ENCODE measurements at regions not wholly inside any gene's neighbourhood (a gene's known extent, or its start where the extent isn't known, plus 50 kb on each side); places are given as distances from the start of the nearest gene placed in this dataset.
"Not testable (repeated sequence)": the region's sequence is repeated elsewhere in the genome, so short reads cannot be mapped to it uniquely, and the experiment has no call there.

DNA sequence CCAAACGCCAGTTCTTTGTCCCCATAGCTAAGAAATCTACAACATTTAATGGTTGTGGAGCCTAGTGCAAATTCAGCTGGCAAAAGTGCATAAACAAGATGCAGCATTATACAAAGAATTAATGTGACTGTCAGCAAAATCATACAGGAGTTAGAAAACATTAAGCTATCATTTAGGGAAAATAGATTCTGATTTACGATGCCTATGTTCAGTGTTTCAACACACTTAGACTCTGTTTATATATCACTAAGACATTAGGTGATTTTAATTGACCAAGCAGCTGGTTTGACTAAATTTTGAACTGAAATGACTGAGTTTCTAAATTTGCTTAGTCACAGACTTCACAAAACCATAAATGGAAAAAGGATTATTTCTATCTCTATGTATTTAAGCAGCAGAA, 1076.8 kb downstream of the TBL1XR1 start:
- no peak for DNase-seq (ENCODE audit: insufficient read length, low spot score)
- no peak for TF ChIP-seq SPI1 (IDR thresholded peaks at IDR 0.05; ENCODE audit: low read depth, low read length)
- TF ChIP-seq POLR2A (IDR thresholded peaks at IDR 0.05; ENCODE audit: low read depth, low read length) = no peak
- TF ChIP-seq POLR2AphosphoS5 (IDR thresholded peaks at IDR 0.05; ENCODE audit: low read depth, low read length) = no peak
- no peak for TF ChIP-seq POU2F2 (IDR thresholded peaks at IDR 0.05; ENCODE audit: low read depth, low read length)
- no peak for TF ChIP-seq TAF1 (IDR thresholded peaks at IDR 0.05; ENCODE audit: low read depth, low read length)
- TF ChIP-seq PAX5 (IDR thresholded peaks at IDR 0.05; ENCODE audit: insufficient read depth, low read length, severe bottlenecking) = no peak
- FAIRE-seq = no peak

DNA sequence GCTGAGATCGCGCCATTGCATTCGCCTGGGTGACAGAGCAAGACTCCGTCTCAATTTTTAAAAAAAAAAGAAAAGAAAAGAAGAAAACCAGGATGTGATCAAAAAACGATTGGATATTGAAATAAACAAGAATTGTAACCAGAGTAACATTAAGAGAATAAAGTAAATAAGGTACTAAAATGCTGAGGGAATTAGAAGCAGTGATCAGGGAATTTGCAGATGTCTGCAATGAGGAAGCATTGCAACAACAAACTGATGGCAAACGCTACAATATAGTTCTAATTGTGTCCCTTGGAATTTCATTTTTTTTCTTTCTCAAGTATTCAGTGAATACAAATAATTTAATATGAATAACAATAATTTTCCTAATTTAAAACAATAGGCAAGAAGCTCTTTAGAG, 1077.5 kb downstream of the TBL1XR1 start:
- FAIRE-seq (no peak), DNase-seq (ENCODE audit: insufficient read length, low spot score) (no peak)
- TF ChIP-seq POLR2AphosphoS5 (IDR thresholded peaks at IDR 0.05; ENCODE audit: low read depth, low read length) = no peak
- TF ChIP-seq SPI1 (IDR thresholded peaks at IDR 0.05; ENCODE audit: low read depth, low read length) = no peak

GRCh38 chr3:176106380-176106779, 1090.9 kb downstream of the TBL1XR1 start:
- FAIRE-seq = no peak
- DNase-seq (ENCODE audit: insufficient read length, low spot score) = no peak
- TF ChIP-seq TAF1 (IDR thresholded peaks at IDR 0.05; ENCODE audit: low read depth, low read length) = no peak

GRCh38 chr3:176097027-176097426, 1100.3 kb downstream of the TBL1XR1 start:
- no peak for FAIRE-seq
- no peak for DNase-seq (ENCODE audit: insufficient read length, low spot score)
- TF ChIP-seq POLR2A (IDR thresholded peaks at IDR 0.05; ENCODE audit: low read depth, low read length) = no peak
- TF ChIP-seq PAX5 (IDR thresholded peaks at IDR 0.05; ENCODE audit: insufficient read depth, low read length, severe bottlenecking) = no peak
- no peak for TF ChIP-seq POU2F2 (IDR thresholded peaks at IDR 0.05; ENCODE audit: low read depth, low read length)

DNA sequence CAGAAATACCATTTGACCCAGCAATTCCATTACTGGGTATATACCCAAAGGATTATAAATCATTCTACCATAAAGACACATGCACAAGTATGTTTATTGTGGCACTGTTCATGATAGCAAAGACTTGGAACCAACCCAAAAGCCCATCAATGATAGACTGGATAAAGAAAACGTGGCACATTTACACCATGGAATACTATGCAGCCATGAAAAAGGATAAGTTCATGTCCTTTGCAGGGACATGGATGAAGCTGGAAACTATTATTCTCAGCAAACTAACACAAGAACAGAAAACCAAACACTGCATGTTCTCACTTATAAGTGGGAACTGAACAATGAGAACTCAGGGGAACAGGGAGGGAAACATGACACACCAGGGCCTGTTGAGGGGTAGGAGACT, 1103.4 kb downstream of the TBL1XR1 start:
- DNase-seq (ENCODE audit: insufficient read length, low spot score); FAIRE-seq: not testable (repeated sequence)

GRCh38 chr3:176090727-176091126, 1106.6 kb downstream of the TBL1XR1 start:
- DNase-seq (ENCODE audit: insufficient read length, low spot score) = no peak
- TF ChIP-seq POU2F2 (IDR thresholded peaks at IDR 0.05; ENCODE audit: low read depth, low read length) (no peak), POLR2AphosphoS5 (IDR thresholded peaks at IDR 0.05; ENCODE audit: low read depth, low read length) (no peak), POLR2A (IDR thresholded peaks at IDR 0.05; ENCODE audit: low read depth, low read length) (no peak), TAF1 (IDR thresholded peaks at IDR 0.05; ENCODE audit: low read depth, low read length) (no peak), PAX5 (IDR thresholded peaks at IDR 0.05; ENCODE audit: insufficient read depth, low read length, severe bottlenecking) (no peak)
- FAIRE-seq = no peak

DNA sequence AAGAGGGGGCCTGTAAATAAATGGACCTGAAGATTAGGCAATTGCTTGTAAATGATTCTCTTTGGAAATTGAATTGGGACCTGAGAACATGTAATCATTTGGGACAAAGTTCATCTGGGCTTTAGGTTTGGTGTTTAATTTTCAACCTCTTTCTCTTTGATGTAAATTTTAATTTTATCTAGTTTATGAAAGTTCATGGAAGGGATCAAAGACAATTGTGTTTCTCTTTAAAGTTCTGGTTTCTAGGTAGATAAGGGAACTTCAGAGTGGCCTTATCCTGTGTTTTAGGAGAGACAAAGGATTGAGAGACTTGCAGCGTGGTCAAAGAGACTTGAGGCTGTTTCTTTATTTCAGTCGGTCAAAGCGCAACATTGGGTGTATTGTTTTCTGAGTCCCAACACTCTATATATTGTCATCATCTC, 1108.3 kb downstream of the TBL1XR1 start:
- TF ChIP-seq POLR2AphosphoS5 (IDR thresholded peaks at IDR 0.05; ENCODE audit: low read depth, low read length) = no peak
- TF ChIP-seq SPI1 (IDR thresholded peaks at IDR 0.05; ENCODE audit: low read depth, low read length) = no peak
- TF ChIP-seq POU2F2 (IDR thresholded peaks at IDR 0.05; ENCODE audit: low read depth, low read length) = no peak
- TF ChIP-seq TAF1 (IDR thresholded peaks at IDR 0.05; ENCODE audit: low read depth, low read length) = no peak
- TF ChIP-seq POLR2A (IDR thresholded peaks at IDR 0.05; ENCODE audit: low read depth, low read length) = no peak
- TF ChIP-seq PAX5 (IDR thresholded peaks at IDR 0.05; ENCODE audit: insufficient read depth, low read length, severe bottlenecking) = no peak
- DNase-seq (ENCODE audit: insufficient read length, low spot score) (no peak), FAIRE-seq (no peak)

GRCh38 chr3:176087066-176087697, 1110.1 kb downstream of the TBL1XR1 start:
- FAIRE-seq (no peak), DNase-seq (ENCODE audit: insufficient read length, low spot score) (no peak)
- TF ChIP-seq POLR2AphosphoS5 (IDR thresholded peaks at IDR 0.05; ENCODE audit: low read depth, low read length) = no peak
- TF ChIP-seq TAF1 (IDR thresholded peaks at IDR 0.05; ENCODE audit: low read depth, low read length) = no peak
- no peak for TF ChIP-seq PAX5 (IDR thresholded peaks at IDR 0.05; ENCODE audit: insufficient read depth, low read length, severe bottlenecking)
- TF ChIP-seq SPI1 (IDR thresholded peaks at IDR 0.05; ENCODE audit: low read depth, low read length) = no peak
- TF ChIP-seq POLR2A (IDR thresholded peaks at IDR 0.05; ENCODE audit: low read depth, low read length) = no peak
- no peak for TF ChIP-seq POU2F2 (IDR thresholded peaks at IDR 0.05; ENCODE audit: low read depth, low read length)

DNA sequence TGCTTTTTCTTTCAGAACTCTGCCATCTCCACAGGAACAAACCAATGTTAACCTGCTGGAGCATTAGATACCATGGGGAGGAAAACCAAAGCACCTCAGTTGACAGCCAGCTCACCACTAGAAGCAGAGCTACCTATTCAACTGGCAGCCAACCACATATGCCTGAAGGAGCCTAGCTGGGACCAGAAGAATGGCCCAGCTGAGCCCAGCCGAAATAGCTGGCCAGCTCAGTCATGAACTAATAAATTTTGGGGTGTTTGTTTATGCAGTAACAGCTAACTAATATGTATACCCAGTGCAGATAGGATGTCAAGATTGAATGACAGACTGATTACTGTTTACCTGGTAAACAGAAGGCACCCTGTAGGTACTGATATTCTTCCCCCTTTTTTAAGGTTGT, 1117.5 kb downstream of the TBL1XR1 start:
- no peak for TF ChIP-seq PAX5 (IDR thresholded peaks at IDR 0.05; ENCODE audit: insufficient read depth, low read length, severe bottlenecking)
- TF ChIP-seq POU2F2 (IDR thresholded peaks at IDR 0.05; ENCODE audit: low read depth, low read length) = no peak
- no peak for TF ChIP-seq POLR2AphosphoS5 (IDR thresholded peaks at IDR 0.05; ENCODE audit: low read depth, low read length)
- TF ChIP-seq POLR2A (IDR thresholded peaks at IDR 0.05; ENCODE audit: low read depth, low read length) = no peak
- no peak for TF ChIP-seq SPI1 (IDR thresholded peaks at IDR 0.05; ENCODE audit: low read depth, low read length)
- TF ChIP-seq TAF1 (IDR thresholded peaks at IDR 0.05; ENCODE audit: low read depth, low read length) = no peak
- DNase-seq (ENCODE audit: insufficient read length, low spot score) (no peak), FAIRE-seq (no peak)

DNA sequence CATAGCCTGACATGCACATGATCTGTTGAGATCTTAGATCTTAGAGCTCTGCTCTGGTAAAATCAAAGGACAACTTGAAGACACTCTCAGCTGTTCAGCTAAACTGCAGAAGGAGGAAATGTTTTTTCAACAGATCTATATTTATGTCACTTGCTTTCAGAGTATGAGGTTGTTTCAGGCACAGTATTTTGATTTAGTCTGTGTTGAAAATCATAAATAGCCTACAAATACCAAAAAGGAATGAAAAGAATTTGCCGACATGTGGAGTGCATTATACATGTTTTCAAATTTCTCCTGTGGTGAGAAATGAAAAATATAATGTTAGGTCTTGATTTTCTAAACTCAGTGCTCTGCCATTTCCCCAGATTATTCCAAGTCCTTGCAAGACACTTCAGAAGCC, 1118.4 kb downstream of the TBL1XR1 start:
- no peak for DNase-seq (ENCODE audit: insufficient read length, low spot score)
- TF ChIP-seq PAX5 (IDR thresholded peaks at IDR 0.05; ENCODE audit: insufficient read depth, low read length, severe bottlenecking) = no peak
- TF ChIP-seq POU2F2 (IDR thresholded peaks at IDR 0.05; ENCODE audit: low read depth, low read length) = no peak
- no peak for TF ChIP-seq SPI1 (IDR thresholded peaks at IDR 0.05; ENCODE audit: low read depth, low read length)
- no peak for TF ChIP-seq POLR2AphosphoS5 (IDR thresholded peaks at IDR 0.05; ENCODE audit: low read depth, low read length)
- TF ChIP-seq TAF1 (IDR thresholded peaks at IDR 0.05; ENCODE audit: low read depth, low read length) = no peak
- no peak for TF ChIP-seq POLR2A (IDR thresholded peaks at IDR 0.05; ENCODE audit: low read depth, low read length)
- FAIRE-seq = no peak

- TF ChIP-seq POLR2AphosphoS5 (IDR thresholded peaks at IDR 0.05; ENCODE audit: low read depth, low read length) (no peak), TAF1 (IDR thresholded peaks at IDR 0.05; ENCODE audit: low read depth, low read length) (no peak), POLR2A (IDR thresholded peaks at IDR 0.05; ENCODE audit: low read depth, low read length) (no peak), POU2F2 (IDR thresholded peaks at IDR 0.05; ENCODE audit: low read depth, low read length) (no peak), PAX5 (IDR thresholded peaks at IDR 0.05; ENCODE audit: insufficient read depth, low read length, severe bottlenecking) (no peak), SPI1 (IDR thresholded peaks at IDR 0.05; ENCODE audit: low read depth, low read length) (no peak)
- FAIRE-seq (no peak), DNase-seq (ENCODE audit: insufficient read length, low spot score) (no peak)
Observed at GRCh38 chr3:176075491-176075890, 1121.8 kb downstream of the TBL1XR1 start.

Data from GM12891 (cell line).